CD1c-positive myeloid dendritic cell (primary cell): ENCODE measurements at regions not wholly inside any gene's neighbourhood (a gene's known extent, or its start where the extent isn't known, plus 50 kb on each side); places are given as distances from the start of the nearest gene placed in this dataset.
"Not testable (repeated sequence)": the region's sequence is repeated elsewhere in the genome, so short reads cannot be mapped to it uniquely, and the experiment has no call there.

Experiments used
- DNase-seq: peaks from one replicate; pipeline ENCODE4 v3.0.0-alpha.2; 2016; ENCODE audit errors: extremely low spot score

DNA sequence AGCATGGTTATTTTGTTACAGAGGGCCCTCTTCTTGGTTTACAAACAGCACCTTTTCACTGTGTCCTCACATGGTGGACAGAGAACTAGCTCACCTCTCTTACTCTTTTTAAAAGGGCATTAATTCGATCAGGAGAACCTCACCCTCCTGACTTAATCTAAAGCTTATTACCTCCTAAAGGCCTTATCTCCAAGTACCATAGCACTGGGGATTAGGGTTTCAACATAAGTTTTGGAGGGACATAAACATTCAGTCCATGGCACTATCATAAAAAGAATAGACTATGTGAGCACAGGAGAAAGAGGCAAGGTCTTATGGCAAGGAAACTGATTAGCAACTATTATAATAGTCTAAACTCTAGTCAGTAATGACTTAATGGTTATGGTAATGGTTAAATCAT is 736.2 kb upstream of the ADGRB3 start:
- DNase-seq, result no peak

DNA sequence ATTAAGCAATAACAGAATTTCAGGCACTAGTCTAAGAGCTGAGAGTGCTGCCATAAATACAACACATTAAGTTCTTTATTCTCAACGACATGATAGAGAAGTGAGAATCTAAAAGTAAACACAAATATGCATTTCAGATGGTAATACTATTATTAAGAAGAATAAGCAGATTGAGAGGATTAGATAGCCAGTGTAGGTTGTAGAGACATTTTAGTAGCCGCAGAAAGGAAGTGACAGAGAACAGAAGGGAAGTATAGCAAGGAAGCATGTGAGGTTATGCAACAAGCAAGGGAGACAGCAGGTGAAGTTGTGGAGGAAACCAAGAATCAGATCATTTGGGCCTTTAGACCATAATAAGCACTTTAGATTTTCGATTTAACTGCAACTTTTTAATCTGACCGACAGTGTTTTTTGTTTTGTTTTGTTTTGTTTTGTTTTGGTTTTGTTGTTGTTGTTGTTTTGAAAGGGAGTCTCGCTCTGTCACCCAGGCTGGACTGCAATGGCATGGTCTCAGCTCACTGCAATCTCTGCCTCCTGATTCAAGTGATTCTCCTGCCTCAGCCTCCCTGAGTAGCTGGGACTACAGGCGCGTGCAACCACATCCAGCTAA is 737.0 kb upstream of the ADGRB3 start:
- DNase-seq, result no peak

DNA sequence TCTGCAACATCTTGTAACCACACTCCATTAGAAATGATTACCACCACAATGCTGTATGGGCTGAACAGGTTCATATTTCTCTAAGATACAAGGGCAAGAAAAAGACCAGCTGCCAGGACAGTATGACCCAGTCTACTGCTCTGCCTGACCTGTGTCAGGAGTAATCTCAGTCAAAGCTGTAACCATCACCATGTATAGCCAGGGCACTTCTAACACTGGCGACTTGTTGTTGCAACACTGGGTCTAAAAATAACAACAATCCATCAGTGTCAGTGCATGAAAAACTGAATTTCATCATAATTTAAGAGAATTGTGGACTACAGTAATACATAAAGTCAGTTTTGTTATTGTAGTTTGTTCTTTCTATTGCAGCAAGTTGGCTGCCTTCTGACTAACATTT is 738.6 kb upstream of the ADGRB3 start:
- no peak for DNase-seq

DNA sequence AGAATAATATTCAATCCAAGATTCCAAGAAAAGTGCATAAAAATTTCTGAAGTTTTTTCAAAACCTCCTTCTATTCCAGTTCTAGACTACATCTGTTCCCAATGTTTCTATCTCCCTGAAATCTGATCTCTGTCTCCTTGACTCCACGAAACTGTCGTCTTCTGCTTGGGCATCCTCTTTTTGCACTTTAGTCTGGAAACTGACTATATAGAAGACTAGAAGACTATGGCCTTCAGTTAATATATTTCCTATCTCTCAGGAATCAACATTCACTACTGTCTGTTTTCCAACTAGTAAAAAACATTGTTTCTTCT is 745.4 kb upstream of the ADGRB3 start:
- DNase-seq, result no peak

DNA sequence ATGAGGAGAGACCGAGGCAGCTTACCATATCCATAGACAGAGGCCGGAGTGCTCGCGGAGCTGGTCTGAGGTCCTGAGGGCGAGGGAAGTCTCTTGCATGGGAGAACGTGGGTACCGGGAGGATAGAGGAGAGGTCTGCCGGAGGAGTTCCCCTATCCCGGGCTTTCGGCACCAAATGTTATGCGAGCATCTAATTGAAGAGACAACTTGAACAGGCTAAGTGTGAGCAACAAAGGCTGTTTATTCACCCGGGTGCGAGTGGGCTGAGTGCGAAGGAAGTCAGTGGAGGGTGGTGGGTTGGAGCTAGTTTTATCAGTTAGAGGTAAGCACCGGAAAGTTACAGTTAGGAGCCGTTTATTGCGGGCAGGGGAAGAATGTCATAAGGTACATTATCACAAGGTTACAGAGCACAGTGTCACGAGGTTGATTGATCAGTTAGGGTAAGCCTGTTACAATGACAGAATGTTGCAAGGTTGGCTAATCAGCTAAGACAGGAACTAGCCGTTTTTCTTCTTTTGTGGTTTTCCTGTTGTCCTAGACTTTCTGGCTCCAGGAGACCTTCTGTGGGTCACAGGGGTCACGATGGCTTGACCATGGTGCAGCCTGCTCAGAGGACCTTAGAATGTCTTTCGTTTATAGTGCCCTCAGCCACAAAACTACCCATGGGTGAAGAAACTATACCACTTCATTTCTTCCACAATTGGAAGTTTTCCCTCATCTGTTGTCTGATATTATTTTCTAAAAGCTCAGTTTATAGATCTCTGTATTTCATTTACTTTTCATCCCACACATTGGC is 746.0 kb upstream of the ADGRB3 start:
- no peak for DNase-seq

DNA sequence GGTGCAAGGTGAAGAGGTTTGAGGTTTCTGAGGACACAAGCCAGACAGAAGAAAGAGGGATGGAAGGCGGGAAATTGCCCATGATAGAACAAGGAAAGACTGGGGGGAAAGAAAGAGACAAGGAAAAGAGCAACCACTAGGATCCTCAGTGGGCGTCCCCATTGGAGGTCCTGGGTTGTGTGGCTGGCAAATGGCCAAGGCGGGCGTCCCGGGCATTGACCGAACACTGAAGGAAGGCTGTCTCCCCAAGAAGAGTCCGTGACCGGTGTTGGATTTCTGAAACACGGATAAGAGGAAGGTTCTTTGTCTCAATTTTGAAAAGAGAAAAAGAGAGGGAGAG is 746.6 kb upstream of the ADGRB3 start:
- no peak for DNase-seq

DNA sequence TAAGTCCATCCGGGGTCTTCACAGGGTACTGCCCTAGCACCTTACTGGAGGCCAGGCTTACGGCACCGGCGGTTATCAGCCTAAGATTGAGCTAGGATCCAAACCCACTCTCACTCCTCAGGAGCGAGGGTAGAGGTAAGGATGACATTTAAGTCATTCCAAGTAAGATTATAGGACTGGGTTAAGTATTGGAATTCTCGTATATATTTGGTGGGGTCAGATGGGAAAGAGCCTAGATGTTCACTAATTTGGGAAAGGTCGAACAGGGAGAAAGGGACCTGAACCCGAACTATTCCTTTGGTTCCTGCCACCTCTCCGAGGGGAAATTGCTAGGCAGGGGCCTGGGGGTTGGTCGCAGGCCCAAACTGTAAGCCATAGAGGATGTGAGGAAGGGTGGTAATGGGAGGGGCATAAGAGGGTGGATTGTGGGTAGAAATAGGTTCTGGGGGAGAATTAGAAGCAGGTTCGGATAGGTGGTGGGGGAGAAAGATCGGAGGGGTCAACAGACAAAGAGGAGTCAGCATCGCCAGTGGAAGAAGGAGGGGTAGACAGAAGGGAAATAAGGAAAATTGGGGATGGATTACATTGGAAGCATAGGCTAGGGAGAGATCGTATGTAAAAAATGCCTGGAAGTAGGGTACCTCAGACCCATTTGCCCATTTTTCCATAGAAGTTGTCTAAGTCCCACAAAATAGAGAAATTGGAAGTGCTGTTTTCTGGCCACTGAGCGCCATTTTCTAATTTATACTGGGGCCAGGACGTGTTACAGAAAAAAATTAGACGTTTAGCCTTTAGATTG is 747.1 kb upstream of the ADGRB3 start:
- DNase-seq, result no peak

DNA sequence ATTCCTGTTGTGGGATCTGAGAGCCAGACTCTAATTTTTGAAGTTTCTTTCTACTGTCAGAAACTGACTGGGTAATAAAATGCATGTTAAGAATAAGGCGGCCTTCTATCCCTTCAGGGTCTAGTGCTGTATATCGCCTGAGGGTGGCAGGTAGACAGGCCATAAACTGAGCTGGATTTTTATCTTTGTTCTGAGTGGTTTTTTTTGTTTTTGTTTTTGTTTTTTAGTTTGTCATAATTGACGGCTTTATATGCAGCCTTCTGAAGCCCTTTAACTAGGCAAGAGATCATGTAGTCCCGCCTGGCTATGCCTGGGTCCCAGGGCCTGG is 747.7 kb upstream of the ADGRB3 start:
- no peak for DNase-seq

DNA sequence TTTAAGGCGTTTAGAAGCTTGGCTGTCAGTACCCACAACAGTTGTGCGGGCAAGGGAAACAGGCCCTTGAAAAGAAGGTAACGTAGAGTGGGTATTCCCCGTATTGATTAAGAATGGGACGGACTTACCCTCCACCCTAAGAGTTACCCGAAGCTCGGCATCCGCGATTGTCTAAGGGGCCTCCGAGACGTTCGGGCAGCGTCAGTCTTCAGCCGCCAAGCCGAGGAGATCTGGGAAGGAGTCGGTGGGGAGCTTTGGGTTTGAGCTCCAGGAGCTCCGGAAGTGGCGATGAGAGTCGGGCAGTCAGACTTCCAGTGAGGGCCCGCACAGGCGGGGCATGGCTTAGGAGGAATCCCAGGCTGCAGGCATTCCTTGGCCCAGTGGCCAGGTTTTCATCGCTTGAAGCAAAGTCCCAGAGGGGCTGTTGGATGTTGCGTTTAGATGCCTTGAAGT is 748.2 kb upstream of the ADGRB3 start:
- DNase-seq, result no peak

DNA sequence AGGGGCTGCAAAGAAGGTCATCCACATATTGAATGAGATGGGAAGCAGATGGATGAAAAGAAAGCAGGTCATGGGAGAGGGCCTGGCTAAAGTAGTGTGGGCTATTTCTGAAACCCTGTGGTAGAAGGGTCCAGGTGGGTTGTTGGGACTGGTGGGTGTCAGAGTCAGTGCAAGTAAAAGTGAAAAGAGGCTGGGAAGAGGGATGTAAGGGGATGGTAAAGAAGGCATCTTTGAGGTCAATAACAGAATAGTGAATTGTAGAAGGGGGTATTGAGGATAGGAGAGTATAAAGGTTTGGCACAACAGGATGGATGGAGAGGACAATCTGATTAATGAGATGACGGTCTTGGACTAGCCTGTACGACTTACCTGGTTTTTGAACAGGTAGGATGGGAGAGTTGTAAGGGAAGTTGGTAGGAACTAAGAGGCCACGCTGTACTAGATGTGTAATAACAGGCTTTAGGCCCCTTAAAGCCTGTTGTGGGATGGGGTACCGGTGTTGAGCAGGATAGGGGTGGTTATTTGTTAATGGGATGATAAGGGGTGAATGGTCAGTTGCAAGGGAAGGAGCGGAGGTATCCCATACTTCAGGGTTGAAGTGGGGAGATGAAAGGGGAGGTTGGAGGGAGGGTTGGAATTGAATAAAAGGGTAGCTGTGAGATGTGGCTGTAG is 748.9 kb upstream of the ADGRB3 start:
- no peak for DNase-seq

DNA sequence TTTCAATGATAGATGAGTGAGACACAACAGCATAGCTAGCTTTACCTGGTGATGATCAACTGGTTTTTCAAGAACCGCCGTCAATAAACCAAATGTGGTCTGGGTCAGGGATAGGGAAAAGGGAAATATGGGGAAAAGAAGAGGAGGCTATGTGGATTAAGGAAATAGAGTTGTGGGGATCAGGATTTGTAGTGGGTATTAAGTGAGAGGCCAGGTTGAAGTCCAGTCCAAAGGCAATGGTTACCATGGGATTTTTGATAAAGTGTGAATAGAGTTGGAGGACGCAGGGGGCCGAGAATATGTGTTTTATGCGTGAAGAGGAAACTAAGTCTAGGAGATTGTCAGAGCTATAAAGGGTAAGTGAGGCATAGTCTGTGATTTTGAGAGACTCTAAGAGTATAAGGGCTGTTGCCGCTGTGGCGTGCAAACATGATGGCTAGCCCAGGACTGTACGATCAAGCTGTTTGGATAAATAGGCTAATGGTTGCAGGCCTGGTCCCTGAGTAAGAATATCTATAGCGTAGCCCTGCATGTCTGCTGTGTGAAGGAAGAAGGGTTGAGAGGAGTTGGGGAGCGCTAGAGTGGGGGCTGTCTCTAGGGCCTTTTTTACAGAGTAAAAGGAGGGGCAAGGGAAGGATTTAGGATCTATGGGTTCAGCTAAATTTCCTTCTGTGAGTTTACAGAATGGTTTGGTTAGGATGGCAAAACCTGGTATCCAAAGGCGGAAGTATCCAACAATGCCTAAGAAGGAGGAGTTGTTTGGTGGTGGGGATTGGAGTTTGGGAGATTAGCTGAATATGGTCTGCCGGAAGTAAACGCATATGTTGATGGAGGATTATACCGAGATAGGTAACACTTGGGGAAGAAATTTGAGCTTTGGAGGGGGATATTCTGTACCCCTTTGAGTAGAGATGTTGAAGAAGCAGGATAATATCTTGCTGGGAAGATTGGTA is 749.7 kb upstream of the ADGRB3 start:
- no peak for DNase-seq

DNA sequence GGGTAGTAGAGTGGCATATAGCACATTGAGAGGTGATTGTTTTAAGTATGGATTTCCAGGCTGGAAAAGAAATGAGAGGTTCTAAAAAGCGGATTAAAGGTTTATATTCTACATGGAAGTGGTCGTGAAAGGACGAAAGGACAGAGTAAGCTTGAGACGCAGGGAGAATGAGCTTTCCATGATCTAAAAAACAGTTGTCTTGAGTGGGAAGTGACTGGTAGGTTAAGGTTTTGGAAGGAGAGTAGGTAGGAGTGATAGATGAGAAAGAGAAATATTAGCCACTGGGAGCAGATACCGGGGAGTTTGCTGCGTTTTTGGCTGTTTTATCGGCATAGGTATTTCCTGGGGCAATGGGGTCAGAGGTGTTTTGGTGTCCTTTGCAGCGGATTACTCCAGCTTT is 750.6 kb upstream of the ADGRB3 start:
- no peak for DNase-seq

DNA sequence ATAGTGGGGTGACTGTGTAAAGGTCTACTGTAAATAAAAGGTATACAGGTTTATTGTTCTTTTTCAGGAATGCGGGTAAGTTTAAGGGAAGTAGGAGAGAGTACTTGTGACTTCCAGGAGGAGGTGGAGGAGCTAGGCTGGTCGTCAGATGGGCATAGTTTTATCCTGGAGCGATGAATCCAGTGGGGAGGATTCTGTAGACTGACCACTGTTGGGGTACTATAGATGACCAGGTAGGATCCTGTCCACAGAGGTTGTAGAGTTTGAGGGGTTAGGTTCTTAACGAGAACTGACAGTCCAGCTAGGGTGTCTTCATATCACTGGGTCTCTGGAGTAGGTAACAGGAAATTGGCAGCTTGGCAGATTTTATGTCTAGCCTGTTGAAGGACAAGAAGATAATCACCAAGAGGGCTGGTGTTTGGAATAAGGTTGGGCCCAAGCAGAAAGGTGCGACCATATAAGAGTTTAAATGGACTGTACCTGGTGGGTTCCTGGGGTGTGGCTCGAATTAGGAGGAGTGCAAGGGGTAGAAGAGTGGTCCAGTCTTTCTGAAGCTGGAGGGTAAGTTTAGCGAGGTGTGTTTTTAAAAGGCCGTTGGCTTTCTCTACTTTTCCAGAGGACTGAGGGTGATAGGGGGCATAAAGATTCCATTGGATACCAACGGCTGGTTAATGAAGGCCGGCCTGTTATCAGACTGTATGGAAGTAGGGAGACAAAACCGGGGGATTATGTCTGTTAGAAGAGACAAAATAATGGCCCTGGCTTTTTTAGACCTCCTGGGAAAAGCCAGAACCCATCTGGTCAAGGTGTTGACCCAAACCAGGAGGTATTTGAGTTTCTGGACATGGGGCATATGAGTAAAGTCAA is 751.3 kb upstream of the ADGRB3 start:
- no peak for DNase-seq

DNA sequence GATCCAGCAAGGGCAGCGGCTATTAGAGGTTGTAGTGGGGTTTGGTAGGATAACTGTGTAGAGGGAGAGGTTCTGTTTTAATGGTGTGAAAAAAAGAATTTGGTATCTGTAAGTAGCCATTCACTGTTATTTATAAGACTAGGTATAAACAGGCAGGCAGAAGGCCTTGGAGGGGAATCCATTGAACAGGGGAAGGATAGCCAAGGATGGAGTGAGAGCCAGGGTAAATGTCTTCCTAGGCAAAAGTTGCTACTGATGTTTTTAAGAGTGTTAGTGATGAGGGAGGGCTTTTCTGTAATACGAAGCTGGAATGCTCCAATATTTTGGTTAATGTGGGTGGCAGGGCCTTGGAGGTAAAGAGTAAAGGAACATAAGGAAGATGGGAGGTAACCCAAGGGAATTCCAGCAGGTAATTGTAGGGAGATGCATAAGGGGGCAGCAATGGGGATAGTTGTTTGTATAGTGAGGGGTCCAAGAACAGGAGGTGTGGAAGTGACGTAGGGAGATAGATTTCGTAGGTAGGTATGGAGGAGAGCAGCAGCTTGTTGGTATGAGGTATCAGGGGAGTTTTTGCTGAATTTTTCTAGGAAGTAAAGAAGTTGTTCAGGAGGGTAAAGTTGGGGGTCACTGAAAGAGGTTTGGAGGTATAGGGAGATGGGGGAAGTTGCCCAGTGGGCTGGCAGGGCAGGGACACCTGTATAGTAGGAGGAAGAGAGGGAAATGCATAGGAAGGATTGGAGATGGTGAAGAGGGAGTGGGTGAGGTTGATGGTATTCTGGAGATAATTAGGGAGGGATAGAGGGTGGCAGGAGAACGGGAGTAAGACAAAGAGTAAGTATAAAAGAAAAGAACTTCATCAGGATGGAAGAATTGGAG is 752.4 kb upstream of the ADGRB3 start:
- no peak for DNase-seq

DNA sequence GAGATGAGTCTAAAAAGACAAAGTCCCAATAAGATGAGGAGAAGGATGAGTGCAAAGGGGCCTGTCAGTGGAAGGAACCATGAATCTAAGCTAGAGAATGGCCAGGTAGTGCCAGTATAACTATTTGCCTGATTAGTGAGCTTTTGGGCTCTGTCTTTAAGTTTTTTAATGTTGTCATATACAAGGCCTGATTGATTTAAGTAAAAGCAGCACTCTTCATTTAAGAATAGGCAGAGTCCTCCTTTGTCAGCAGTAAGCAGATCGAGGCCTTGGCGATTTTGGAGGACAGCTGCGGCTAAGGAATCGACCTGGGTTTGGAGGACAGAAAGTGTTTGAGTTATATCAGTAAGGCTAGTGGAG is 753.4 kb upstream of the ADGRB3 start:
- no peak for DNase-seq

DNA sequence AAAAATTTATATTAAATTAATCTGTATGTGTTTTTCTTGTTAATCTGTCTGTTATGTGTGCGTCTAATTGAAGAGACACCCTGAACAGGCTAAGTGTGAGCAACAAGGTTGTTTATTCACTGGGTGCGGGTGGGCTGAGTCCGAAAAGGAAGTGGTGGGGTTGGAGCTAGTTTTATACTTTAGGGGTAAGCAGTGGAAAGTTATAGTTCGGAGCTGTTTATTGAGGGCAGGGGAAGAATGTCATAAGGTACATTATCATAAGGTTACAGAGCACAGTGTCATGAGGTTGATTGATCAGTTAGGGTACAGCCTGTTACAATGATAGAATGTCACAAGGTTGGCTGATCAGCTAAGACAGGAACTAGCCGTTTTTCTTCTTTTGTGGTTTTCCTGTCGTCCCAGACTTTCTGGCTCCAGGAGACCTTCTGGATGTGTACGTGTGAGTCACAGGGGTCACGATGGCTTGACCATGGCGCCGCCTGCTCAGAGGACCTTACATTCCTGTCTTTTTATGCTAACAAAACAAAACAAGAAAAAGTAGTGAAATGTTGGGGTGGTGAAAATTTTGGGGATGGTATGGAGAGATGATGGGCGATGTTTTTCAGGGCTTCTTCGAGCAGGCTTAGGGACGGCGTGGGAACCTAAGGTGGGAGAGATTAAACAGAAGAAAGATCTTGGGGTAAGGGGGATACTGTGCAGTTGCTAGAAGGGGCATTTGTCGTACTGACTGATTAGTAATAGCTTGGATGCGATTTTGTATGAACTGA is 754.0 kb upstream of the ADGRB3 start:
- no peak for DNase-seq

DNA sequence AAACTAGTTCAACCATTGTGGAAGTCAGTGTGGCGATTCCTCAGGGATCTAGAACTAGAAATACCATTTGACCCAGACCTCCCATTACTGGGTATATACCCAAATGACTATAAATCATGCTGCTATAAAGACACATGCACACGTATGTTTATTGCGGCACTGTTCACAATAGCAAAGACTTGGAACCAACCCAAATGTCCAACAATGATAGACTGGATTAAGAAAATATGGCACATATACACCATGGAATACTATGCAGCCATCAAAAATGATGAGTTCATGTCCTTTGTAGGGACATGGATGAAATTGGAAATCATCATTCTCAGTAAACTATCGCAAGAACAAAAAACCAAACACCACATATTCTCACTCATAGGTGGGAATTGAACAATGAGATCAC is 754.7 kb upstream of the ADGRB3 start:
- not testable (repeated sequence) for DNase-seq

DNA sequence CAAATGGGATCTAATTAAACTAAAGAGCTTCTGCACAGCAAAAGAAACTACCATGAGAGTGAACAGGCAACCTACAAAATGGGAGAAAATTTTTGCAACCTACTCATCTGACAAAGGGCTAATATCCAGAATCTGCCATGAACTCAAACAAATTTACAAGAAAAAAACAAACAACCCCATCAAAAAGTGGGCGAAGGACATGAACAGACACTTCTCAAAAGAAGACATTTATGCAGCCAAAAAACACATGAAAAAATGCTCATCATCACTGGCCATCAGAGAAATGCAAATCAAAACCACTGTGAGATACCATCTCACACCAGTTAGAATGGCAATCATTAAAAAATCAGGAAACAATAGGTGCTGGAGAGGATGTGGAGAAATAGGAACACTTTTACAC is 755.2 kb upstream of the ADGRB3 start:
- DNase-seq, result not testable (repeated sequence)
